NCI-H146 treated with DMSO at 0.1 percent for 48 hours (cell line): ENCODE measurements at regions not wholly inside any gene's neighbourhood (a gene's known extent, or its start where the extent isn't known, plus 50 kb on each side); places are given as distances from the start of the nearest gene placed in this dataset.

ENCODE experiments used
- DNase-seq: peaks from one replicate; lab custom pipeline; 2025; ENCODE audit not compliant: unreplicated experiment; lab: John Stamatoyannopoulos, UW

- no peak for DNase-seq
These were observed 92.5 kb upstream of the RBBP8 start for GRCh38 chr18:22840606-22841144.

GRCh38 chr18:22841840-22842239 is 91.3 kb upstream of the RBBP8 start:
- no peak for DNase-seq

- no peak for DNase-seq
These were observed 88.9 kb upstream of the RBBP8 start for GRCh38 chr18:22844190-22844589.

GRCh38 chr18:22844628-22845027 is 88.5 kb upstream of the RBBP8 start:
- DNase-seq, result no peak

GRCh38 chr18:22846088-22846683 is 86.9 kb upstream of the RBBP8 start:
- DNase-seq, result no peak

GRCh38 chr18:22846697-22847096 is 86.4 kb upstream of the RBBP8 start:
- no peak for DNase-seq

- no peak for DNase-seq
These were observed 85.7 kb upstream of the RBBP8 start for GRCh38 chr18:22847392-22847791.

GRCh38 chr18:22847867-22848451 is 85.2 kb upstream of the RBBP8 start:
- DNase-seq, result no peak

- no peak for DNase-seq
These were observed 84.5 kb upstream of the RBBP8 start for GRCh38 chr18:22848615-22849014.

- DNase-seq, result no peak
These were observed 76.3 kb upstream of the RBBP8 start for GRCh38 chr18:22856870-22857269.

- no peak for DNase-seq
These were observed 75.0 kb upstream of the RBBP8 start for GRCh38 chr18:22858121-22858520.

GRCh38 chr18:22860807-22861206 is 72.3 kb upstream of the RBBP8 start:
- DNase-seq, result no peak

GRCh38 chr18:22865354-22866116 is 67.6 kb upstream of the RBBP8 start:
- DNase-seq, result peak; percentile 75

GRCh38 chr18:22868831-22869230 is 64.3 kb upstream of the RBBP8 start:
- DNase-seq, result no peak

- no peak for DNase-seq
These were observed 61.2 kb upstream of the RBBP8 start for GRCh38 chr18:22871809-22872525.

GRCh38 chr18:22872900-22873537 is 60.1 kb upstream of the RBBP8 start:
- no peak for DNase-seq

- no peak for DNase-seq
These were observed 53.8 kb upstream of the RBBP8 start for GRCh38 chr18:22879293-22879692.

GRCh38 chr18:22882084-22882483 is 51.0 kb upstream of the RBBP8 start:
- no peak for DNase-seq

GRCh38 chr18:22883179-22883578 is 49.9 kb upstream of the RBBP8 start:
- no peak for DNase-seq
